B cell (primary cell): ENCODE measurements at regions not wholly inside any gene's neighbourhood (a gene's known extent, or its start where the extent isn't known, plus 50 kb on each side); places are given as distances from the start of the nearest gene placed in this dataset.

ENCODE experiments used
- ATAC-seq: fragments of 200-7000 bp; cut with Tn5 transposase; one replicate; pipeline ENCODE4 v1.10.0; 2021; ENCODE audit warnings: low read depth, mild to moderate bottlenecking, moderate number of reproducible peaks, moderate library complexity
- CTCF ChIA-PET: fragments of 350-600 bp; sonication (Branson Sonifier 250); formaldehyde crosslinking; loops from one replicate; lab custom pipeline; 2021; ENCODE audit warnings: antibody characterized with exemption, inconsistent platforms; lab: Charles Lee
- POLR2A ChIA-PET: fragments of 350-600 bp; sonication (Branson Sonifier 250); formaldehyde crosslinking; loops from one replicate; lab custom pipeline; 2021; ENCODE audit warnings: antibody characterized with exemption; lab: Charles Lee
- DNase-seq: peaks from one replicate; pipeline ENCODE4 v3.0.0; 2013
- H2AFZ ChIP-seq: 2 replicates; pipeline ENCODE4 v1.6.1; 2012; ENCODE audit warnings: mild to moderate bottlenecking, low read depth, low read length; ENCODE audit not compliant: insufficient read depth, poor library complexity, severe bottlenecking
- H3K27ac ChIP-seq, 2 donors: 1 replicate in 1 of 2; 2 replicates in 1 of 2; pipeline ENCODE4 v1.5.1; 2012 to 2013; ENCODE audit warnings: low read length in 2 of 2, mild to moderate bottlenecking in 2 of 2, moderate library complexity in 1 of 2
- H3K27me3 ChIP-seq, 4 experiments: fragments of 200-600 bp in 1 of 4; sonication (generic) in 1 of 4; replicated peaks in 1 of 4; 1 replicate in 2 of 4; 2 replicates in 2 of 4; pipeline versions ENCODE4 v1.6.1 to v1.7.0; 2013 to 2016; ENCODE audit warnings: low read length in 3 of 4, mild to moderate bottlenecking in 2 of 4, mixed read lengths in 1 of 4, moderate library complexity in 1 of 4; ENCODE audit not compliant: insufficient read depth in 4 of 4, control insufficient read depth in 3 of 4; ENCODE audit errors: control extremely low read depth in 1 of 4
- H3K36me3 ChIP-seq, 2 experiments: replicated peaks in 1 of 2; 1 replicate in 1 of 2; 2 replicates in 1 of 2; pipeline versions ENCODE4 v1.6.1 to v1.7.1; 2013; ENCODE audit warnings: low read length in 1 of 2; ENCODE audit not compliant: insufficient read depth in 2 of 2, control insufficient read depth in 1 of 2; ENCODE audit errors: control extremely low read depth in 1 of 2, extremely low read depth in 1 of 2
- H3K4me1 ChIP-seq, 2 donors: fragments of 200-600 bp in 1 of 2; sonication (generic) in 1 of 2; 1 replicate in 1 of 2; 2 replicates in 1 of 2; pipeline versions ENCODE4 v1.5.1 to v1.6.1; 2013 to 2017; ENCODE audit warnings: low read length in 2 of 2; ENCODE audit not compliant: control insufficient read depth in 2 of 2, insufficient read depth in 2 of 2
- H3K4me2 ChIP-seq: replicated peaks from 2 replicates; pipeline ENCODE3; 2012; ENCODE audit warnings: mild to moderate bottlenecking, low read depth, low read length; ENCODE audit not compliant: poor library complexity, severe bottlenecking
- H3K4me3 ChIP-seq, 5 experiments: fragments of 200-600 bp in 1 of 5; sonication (generic) in 1 of 5; 1 replicate in 3 of 5; 2 replicates in 2 of 5; pipeline versions ENCODE4 v1.5.1 to v1.7.0; 2011 to 2016; ENCODE audit warnings: low read length in 4 of 5, mild to moderate bottlenecking in 4 of 5, low read depth in 2 of 5, control low read depth in 1 of 5, moderate library complexity in 1 of 5; ENCODE audit not compliant: insufficient read depth in 1 of 5; ENCODE audit errors: control extremely low read depth in 1 of 5, extremely low read depth in 1 of 5
- H3K79me2 ChIP-seq: fragments of 200-600 bp; sonication (generic); one replicate; pipeline ENCODE4 v1.6.0; 2016; ENCODE audit warnings: low read length; ENCODE audit not compliant: control insufficient read depth, insufficient read depth
- H3K9ac ChIP-seq: fragments of 200-600 bp; sonication (generic); 2 replicates; pipeline ENCODE4 v1.6.1; 2017; ENCODE audit warnings: mild to moderate bottlenecking, low read length, moderate library complexity
- H3K9me3 ChIP-seq, 3 donors: one replicate each; pipeline versions ENCODE4 v1.6.1 to v1.7.1; 2013; ENCODE audit warnings: low read length in 2 of 3; ENCODE audit not compliant: control insufficient read depth in 2 of 3, insufficient read depth in 1 of 3; ENCODE audit errors: control extremely low read depth in 1 of 3
- H4K20me1 ChIP-seq: 2 replicates; pipeline ENCODE4 v1.6.0; 2012; ENCODE audit warnings: mild to moderate bottlenecking, low read length; ENCODE audit not compliant: insufficient read depth, control insufficient read depth, poor library complexity, severe bottlenecking
- H3K27ac Mint-ChIP-seq: one replicate; pipeline ENCODE4 v1.8.0; 2021; ENCODE audit warnings: mixed read lengths
- H3K27me3 Mint-ChIP-seq: one replicate; pipeline ENCODE4 v1.8.0; 2021; ENCODE audit warnings: mixed read lengths
- H3K4me1 Mint-ChIP-seq: one replicate; pipeline ENCODE4 v1.8.0; 2021; ENCODE audit warnings: mixed read lengths
- H3K4me3 Mint-ChIP-seq: one replicate; pipeline ENCODE4 v1.8.0; 2021; ENCODE audit warnings: mixed read lengths
- H3K9me3 Mint-ChIP-seq: one replicate; pipeline ENCODE4 v1.8.0; 2022; ENCODE audit warnings: mixed read lengths; ENCODE audit not compliant: insufficient read depth
- CTCF ChIP-seq: fragments of 200-600 bp; IDR thresholded peaks from one replicate; pipeline ENCODE4 v1.8.0; 2022; ENCODE audit warnings: antibody characterized with exemption, mild to moderate bottlenecking
- EZH2 ChIP-seq: IDR thresholded peaks from 2 replicates; pipeline ENCODE4 v1.6.1; 2012; ENCODE audit warnings: borderline replicate concordance, low read depth, mild to moderate bottlenecking, moderate library complexity, low read length; ENCODE audit not compliant: insufficient read depth, poor library complexity, severe bottlenecking
- WGBS: methylation state at CpG from one replicate; pipeline ENCODE4 v1.1.5; 2013; ENCODE audit warnings: missing lambda C conversion rate; ENCODE audit not compliant: insufficient coverage; 5-methylcytosine and 5-hydroxymethylcytosine counted together
- intact Hi-C: fragments of 100-400 bp; cut with micrococcal nuclease; formaldehyde crosslinking; loops from one replicate; pipeline ENCODE4 v1.10.0; 2022

- Histone ChIP-seq H3K9ac (no peak overlapping the region), H3K4me3 (no peak overlapping the region), H3K4me1 (no peaks in the 10 kb centered on the region), H3K36me3 (no peaks in the 10 kb centered on the region), H3K79me2 (no peaks in the 10 kb centered on the region), H3K4me2 (no peak overlapping the region), H4K20me1 (no peaks in the 10 kb centered on the region), H3K27ac (no peak overlapping the region), H3K9me3 (no peaks in the 10 kb centered on the region), H3K27me3 (no peaks in the 10 kb centered on the region), H2AFZ (no peak overlapping the region)
- Mint-ChIP-seq H3K4me1 (no peaks in the 10 kb centered on the region), H3K27me3 (no peaks in the 10 kb centered on the region), H3K27ac (no peak overlapping the region), H3K4me3 (no peak overlapping the region), H3K9me3 (no peaks in the 10 kb centered on the region)
- ChIA-PET POLR2A (no interaction called here), CTCF (no interaction called here)
- no peak for DNase-seq
- TF ChIP-seq EZH2: no peak
- no peak for TF ChIP-seq CTCF
- no peak for ATAC-seq
- intact Hi-C loops: no loop called here
These were observed 923.9 kb downstream of the CDH18 start for GRCh38 chr5:19064094-19064493.

GRCh38 chr5:19067741-19068140 is 920.3 kb downstream of the CDH18 start:
- Histone ChIP-seq H2AFZ (no peak overlapping the region), H3K9me3 (peaks cover 0 to 2% (median 0%) of the 10 kb centered on the region in 3 donors), H3K4me2 (no peak overlapping the region), H3K4me1 (no peaks in the 10 kb centered on the region), H3K9ac (no peak overlapping the region), H3K36me3 (no peaks in the 10 kb centered on the region), H3K27me3 (no peaks in the 10 kb centered on the region), H3K4me3 (no peak overlapping the region), H3K27ac (no peak overlapping the region), H4K20me1 (no peaks in the 10 kb centered on the region), H3K79me2 (no peaks in the 10 kb centered on the region)
- ATAC-seq: no peak
- WGBS: no CpG with 5 or more reads among the region's 1 CpG
- Mint-ChIP-seq H3K27me3 (no peaks in the 10 kb centered on the region), H3K4me3 (no peak overlapping the region), H3K9me3 (no peaks in the 10 kb centered on the region), H3K4me1 (no peaks in the 10 kb centered on the region), H3K27ac (no peak overlapping the region)
- no peak for DNase-seq
- ChIA-PET CTCF (no interaction called here), POLR2A (no interaction called here)
- intact Hi-C loops: no loop called here
- TF ChIP-seq CTCF: no peak
- no peak for TF ChIP-seq EZH2
